ENCODE measurements at regions not wholly inside any gene's neighbourhood (a gene's known extent, or its start where the extent isn't known, plus 50 kb on each side); places are given as distances from the start of the nearest gene placed in this dataset.

GRCh38 chr13:111404746-111405145 lies 84.3 kb downstream of the TEX29 start:
- TF ChIP-seq CTCF (conservative IDR thresholded peaks at IDR 0.05; ENCODE audit: low read length) (no peak), EZH2phosphoT487 (IDR thresholded peaks at IDR 0.05; ENCODE audit: borderline replicate concordance) (no peak)

Data from Loucy (cell line).